GM23338 (cell line): ENCODE measurements at regions not wholly inside any gene's neighbourhood (a gene's known extent, or its start where the extent isn't known, plus 50 kb on each side); places are given as distances from the start of the nearest gene placed in this dataset.
"Not testable (repeated sequence)": the region's sequence is repeated elsewhere in the genome, so short reads cannot be mapped to it uniquely, and the experiment has no call there.

Experiments used
- ATAC-seq: fragments of 200-7000 bp; cut with Tn5 transposase; 3 replicates; pipeline ENCODE4 v1.9.1; 2020
- DNase-seq: peaks from one replicate; pipeline ENCODE4 v3.0.0-alpha.2; 2015; ENCODE audit warnings: low spot score
- H2AFZ ChIP-seq: fragments of 200-600 bp; sonication (generic); 2 replicates; pipeline ENCODE4 v1.8.0; 2016; ENCODE audit warnings: antibody characterized with exemption, mild to moderate bottlenecking, moderate library complexity
- H3F3A ChIP-seq: fragments of 200-600 bp; sonication (generic); replicated peaks from 2 replicates; pipeline ENCODE4 v1.8.0; 2017; ENCODE audit warnings: antibody characterized with exemption, mixed run types, low read depth
- H3K27ac ChIP-seq: fragments of 200-600 bp; sonication (generic); 2 replicates; pipeline ENCODE4 v1.6.1; 2016; ENCODE audit warnings: low read depth
- H3K27me3 ChIP-seq: fragments of 200-600 bp; sonication (generic); 2 replicates; pipeline ENCODE4 v1.8.0; 2016; ENCODE audit warnings: mild to moderate bottlenecking, mixed run types, moderate library complexity; ENCODE audit not compliant: insufficient read depth
- H3K36me3 ChIP-seq: fragments of 200-600 bp; sonication (generic); 2 replicates; pipeline ENCODE4 v1.8.0; 2016; ENCODE audit warnings: mild to moderate bottlenecking; ENCODE audit not compliant: insufficient read depth
- H3K4me1 ChIP-seq: fragments of 200-600 bp; sonication (generic); 2 replicates; pipeline ENCODE4 v1.8.0; 2016; ENCODE audit warnings: mild to moderate bottlenecking, moderate library complexity; ENCODE audit not compliant: insufficient read depth
- H3K4me2 ChIP-seq: fragments of 200-600 bp; sonication (generic); 2 replicates; pipeline ENCODE4 v1.7.1; 2017; ENCODE audit warnings: mixed run types
- H3K4me3 ChIP-seq: fragments of 200-600 bp; sonication (generic); 2 replicates; pipeline ENCODE4 v1.6.1; 2016; ENCODE audit warnings: mixed run types
- H3K79me2 ChIP-seq: fragments of 200-600 bp; sonication (generic); replicated peaks from 2 replicates; pipeline ENCODE4 v1.8.0; 2017; ENCODE audit warnings: mild to moderate bottlenecking; ENCODE audit not compliant: insufficient read depth
- H3K9me2 ChIP-seq: fragments of 200-600 bp; sonication (generic); 2 replicates; pipeline ENCODE4 v1.8.0; 2017; ENCODE audit not compliant: insufficient read depth
- H4K20me1 ChIP-seq: fragments of 200-600 bp; sonication (generic); replicated peaks from 2 replicates; pipeline ENCODE4 v1.8.0; 2017; ENCODE audit warnings: mild to moderate bottlenecking; ENCODE audit not compliant: insufficient read depth
- H3K27ac Mint-ChIP-seq: 2 replicates; pipeline ENCODE4 v1.8.0; 2020; ENCODE audit warnings: inconsistent platforms, mild to moderate bottlenecking, moderate library complexity, mixed read lengths
- H3K27me3 Mint-ChIP-seq: 3 replicates; pipeline ENCODE4 v1.8.0; 2022; ENCODE audit warnings: low read depth, mild to moderate bottlenecking, moderate library complexity, mixed read lengths, inconsistent platforms; ENCODE audit not compliant: insufficient read depth, poor library complexity
- H3K36me3 Mint-ChIP-seq: 3 replicates; pipeline ENCODE4 v1.8.0; 2021; ENCODE audit warnings: low read depth, mild to moderate bottlenecking, inconsistent platforms, moderate library complexity, mixed read lengths
- H3K4me1 Mint-ChIP-seq: 3 replicates; pipeline ENCODE4 v1.8.0; 2020; ENCODE audit warnings: mild to moderate bottlenecking, inconsistent platforms, mixed read lengths
- H3K4me3 Mint-ChIP-seq: 3 replicates; pipeline ENCODE4 v1.8.0; 2021; ENCODE audit warnings: moderate library complexity, mild to moderate bottlenecking, inconsistent platforms, mixed read lengths
- H3K9me3 Mint-ChIP-seq: 3 replicates; pipeline ENCODE4 v1.8.0; 2020; ENCODE audit warnings: moderate library complexity, mild to moderate bottlenecking, inconsistent platforms, mixed read lengths
- CREB1 ChIP-seq: fragments of 250-450 bp; sonication (Bioruptor Pico); IDR thresholded peaks from 2 replicates; pipeline ENCODE4 v1.5.0; 2020; ENCODE audit warnings: low read depth, mild to moderate bottlenecking, moderate library complexity
- ETS1 ChIP-seq: IDR thresholded peaks from 2 replicates; pipeline ENCODE4 v1.6.1; 2016; ENCODE audit warnings: antibody characterized with exemption
- EZH2phosphoT487 ChIP-seq: fragments of 200-600 bp; sonication (generic); IDR thresholded peaks from one replicate; pipeline ENCODE4 v1.8.1; 2018; ENCODE audit warnings: antibody characterized with exemption; ENCODE audit not compliant: unreplicated experiment
- JUNB ChIP-seq: IDR thresholded peaks from one replicate; pipeline ENCODE4 v1.6.1; 2016; ENCODE audit warnings: antibody characterized with exemption; ENCODE audit not compliant: unreplicated experiment
- POLR2AphosphoS5 ChIP-seq: IDR thresholded peaks from 2 replicates; pipeline ENCODE4 v1.6.1; 2016; ENCODE audit warnings: antibody characterized with exemption, low read depth
- STAT1 ChIP-seq: IDR thresholded peaks from one replicate; pipeline ENCODE4 v1.6.1; 2016; ENCODE audit warnings: antibody characterized with exemption; ENCODE audit not compliant: unreplicated experiment
- ZNF114 ChIP-seq: fragments of 250-450 bp; sonication (Bioruptor Pico); IDR thresholded peaks from 2 replicates; pipeline ENCODE4 v1.5.0; 2020; ENCODE audit warnings: mild to moderate bottlenecking, moderate library complexity
- TF ChIP-seq, protein P1 (sequence below), 2 experiments: fragments of 200-600 bp in 1 of 2; sonication (generic) in 1 of 2; conservative IDR thresholded peaks; 2 replicates each; pipeline versions ENCODE4 v1.5.1 to v1.6.1; 2016 to 2017; ENCODE audit warnings: antibody characterized with exemption in 2 of 2, low read depth in 2 of 2, mild to moderate bottlenecking in 2 of 2, moderate library complexity in 1 of 2

DNA sequence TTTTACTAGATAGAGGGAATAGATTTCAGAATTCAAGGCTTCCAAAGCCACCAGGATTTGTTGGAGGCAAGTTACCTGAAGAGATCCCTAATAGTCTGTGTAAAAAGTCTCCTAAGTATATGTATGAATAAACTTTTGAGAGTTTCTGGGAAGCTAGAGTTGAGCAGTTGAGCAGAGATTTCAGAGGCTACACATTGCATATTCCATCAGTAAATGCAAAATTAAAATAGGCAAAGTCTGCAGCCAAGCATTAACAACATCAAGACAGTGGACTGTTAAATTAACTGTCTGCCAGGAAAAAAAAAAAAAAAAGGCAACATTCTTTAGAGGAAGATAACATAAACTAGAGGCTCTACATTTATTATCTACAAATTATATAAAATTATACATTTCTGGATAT is 420.4 kb upstream of the TMEFF2 start:
- no peaks in the 10 kb centered on the region for H3K27me3 Mint-ChIP-seq
- ATAC-seq (no peak), DNase-seq (no peak)
- Histone ChIP-seq H3K4me2 (no peak overlapping the region), H3K9me2 (no peaks in the 10 kb centered on the region), H4K20me1 (no peaks in the 10 kb centered on the region), H2AFZ (no peak overlapping the region), H3K36me3 (no peaks in the 10 kb centered on the region), H3K4me1 (no peaks in the 10 kb centered on the region), H3F3A (no peaks in the 10 kb centered on the region), H3K27me3 (no peaks in the 10 kb centered on the region), H3K27ac (no peak overlapping the region), H3K79me2 (no peaks in the 10 kb centered on the region), H3K4me3 (no peak overlapping the region)
- no peaks in the 10 kb centered on the region for H3K9me3 Mint-ChIP-seq
- H3K4me1 Mint-ChIP-seq: no peaks in the 10 kb centered on the region
- H3K36me3 Mint-ChIP-seq: no peaks in the 10 kb centered on the region
- TF ChIP-seq, protein P1, sequence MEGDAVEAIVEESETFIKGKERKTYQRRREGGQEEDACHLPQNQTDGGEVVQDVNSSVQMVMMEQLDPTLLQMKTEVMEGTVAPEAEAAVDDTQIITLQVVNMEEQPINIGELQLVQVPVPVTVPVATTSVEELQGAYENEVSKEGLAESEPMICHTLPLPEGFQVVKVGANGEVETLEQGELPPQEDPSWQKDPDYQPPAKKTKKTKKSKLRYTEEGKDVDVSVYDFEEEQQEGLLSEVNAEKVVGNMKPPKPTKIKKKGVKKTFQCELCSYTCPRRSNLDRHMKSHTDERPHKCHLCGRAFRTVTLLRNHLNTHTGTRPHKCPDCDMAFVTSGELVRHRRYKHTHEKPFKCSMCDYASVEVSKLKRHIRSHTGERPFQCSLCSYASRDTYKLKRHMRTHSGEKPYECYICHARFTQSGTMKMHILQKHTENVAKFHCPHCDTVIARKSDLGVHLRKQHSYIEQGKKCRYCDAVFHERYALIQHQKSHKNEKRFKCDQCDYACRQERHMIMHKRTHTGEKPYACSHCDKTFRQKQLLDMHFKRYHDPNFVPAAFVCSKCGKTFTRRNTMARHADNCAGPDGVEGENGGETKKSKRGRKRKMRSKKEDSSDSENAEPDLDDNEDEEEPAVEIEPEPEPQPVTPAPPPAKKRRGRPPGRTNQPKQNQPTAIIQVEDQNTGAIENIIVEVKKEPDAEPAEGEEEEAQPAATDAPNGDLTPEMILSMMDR (conservative IDR thresholded peaks at IDR 0.05; ENCODE audit: low read depth in 2 of 2): no peak
- no peak for TF ChIP-seq ZNF114 (CRISPR knock-in tag)
- H3K27ac Mint-ChIP-seq: no peak overlapping the region
- H3K4me3 Mint-ChIP-seq: no peak overlapping the region

GRCh38 chr2:192604295-192604694 is 409.6 kb upstream of the TMEFF2 start:
- ATAC-seq: peak; percentile 88

DNA sequence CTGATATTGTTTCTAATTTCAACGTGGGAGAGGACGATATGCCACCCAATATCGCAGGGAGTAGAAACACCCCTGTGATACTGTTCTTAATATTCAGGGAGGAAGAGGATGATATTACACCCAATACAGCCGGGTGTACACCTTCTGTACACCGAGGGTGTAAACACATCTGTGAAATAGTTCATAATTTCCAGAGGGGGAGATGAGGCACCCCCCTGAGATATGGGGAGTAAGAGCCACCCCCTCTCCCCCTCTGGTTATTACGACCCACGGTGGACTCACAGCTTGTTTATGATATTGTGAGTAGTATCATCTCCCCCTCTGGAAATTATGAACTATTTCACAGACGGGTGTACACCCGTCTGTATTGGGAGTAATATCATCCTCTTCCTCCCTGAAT is 403.9 kb upstream of the TMEFF2 start:
- not testable (repeated sequence) for H3K4me2 ChIP-seq, H3K4me1 Mint-ChIP-seq, H3K36me3 ChIP-seq

More at GRCh38 chr2:192604295-192604694, 409.6 kb upstream of the TMEFF2 start:
- Histone ChIP-seq H3K27me3 (no peaks in the 10 kb centered on the region), H2AFZ (no peak overlapping the region), H3K4me2 (no peak overlapping the region), H3K27ac (no peak overlapping the region), H3K9me2 (no peaks in the 10 kb centered on the region), H3K79me2 (no peaks in the 10 kb centered on the region), H3F3A (no peaks in the 10 kb centered on the region), H3K4me3 (no peak overlapping the region), H3K4me1 (no peaks in the 10 kb centered on the region), H3K36me3 (no peaks in the 10 kb centered on the region), H4K20me1 (no peaks in the 10 kb centered on the region)
- TF ChIP-seq EZH2phosphoT487: no peak
- no peak for TF ChIP-seq ZNF114 (CRISPR knock-in tag)
- no peak for TF ChIP-seq POLR2AphosphoS5
- no peak for TF ChIP-seq STAT1
- TF ChIP-seq ETS1: no peak
- no peak for TF ChIP-seq CREB1
- TF ChIP-seq JUNB: no peak
- TF ChIP-seq, protein P1 (conservative IDR thresholded peaks at IDR 0.05; ENCODE audit: low read depth in 2 of 2): peak in 1 of 2 experiments; percentile 44; a peak in 2 of 4 replicates
- no peaks in the 10 kb centered on the region for H3K36me3 Mint-ChIP-seq
- H3K4me1 Mint-ChIP-seq: no peaks in the 10 kb centered on the region
- H3K27ac Mint-ChIP-seq: no peak overlapping the region
- no peak overlapping the region for H3K4me3 Mint-ChIP-seq
- H3K9me3 Mint-ChIP-seq: no peaks in the 10 kb centered on the region
- peaks cover 4% of the 10 kb centered on the region for H3K27me3 Mint-ChIP-seq
- DNase-seq: peak; percentile 25

More for the DNA sequence above, 403.9 kb upstream of the TMEFF2 start:
- not testable (repeated sequence) for H3K4me1 ChIP-seq, H3F3A ChIP-seq, H3K27me3 Mint-ChIP-seq, H3K27me3 ChIP-seq, H3K4me3 Mint-ChIP-seq, H3K36me3 Mint-ChIP-seq, H3K27ac ChIP-seq, H3K9me3 Mint-ChIP-seq, H3K4me3 ChIP-seq, H2AFZ ChIP-seq, ATAC-seq, H3K27ac Mint-ChIP-seq, H3K9me2 ChIP-seq, DNase-seq, H3K79me2 ChIP-seq, H4K20me1 ChIP-seq
